ENCODE measurements at regions not wholly inside any gene's neighbourhood (a gene's known extent, or its start where the extent isn't known, plus 50 kb on each side); places are given as distances from the start of the nearest gene placed in this dataset.
A peak's percentile ranks its signal among the peaks of the same experiment; 100 is the strongest.

GRCh38 chr6:140623498-140623897 is 1249.0 kb upstream of the CITED2 start:
- DNase-seq, result no peak

- no peak for DNase-seq
These were observed 1246.0 kb upstream of the CITED2 start for GRCh38 chr6:140620496-140620895.

GRCh38 chr6:140609956-140610355 is 1235.5 kb upstream of the CITED2 start:
- no peak for DNase-seq

- no peak for DNase-seq
These were observed 1234.9 kb upstream of the CITED2 start for GRCh38 chr6:140609321-140609720.

GRCh38 chr6:140604786-140605185 is 1230.3 kb upstream of the CITED2 start:
- DNase-seq, result no peak

GRCh38 chr6:140602431-140603248 is 1228.2 kb upstream of the CITED2 start:
- no peak for DNase-seq

GRCh38 chr6:140601021-140601808 is 1226.8 kb upstream of the CITED2 start:
- no peak for DNase-seq

- no peak for DNase-seq
These were observed 1225.5 kb upstream of the CITED2 start for GRCh38 chr6:140599916-140600315.

GRCh38 chr6:140597181-140597580 is 1222.7 kb upstream of the CITED2 start:
- DNase-seq, result no peak

GRCh38 chr6:140594806-140595128 is 1220.3 kb upstream of the CITED2 start:
- DNase-seq, result no peak

- no peak for DNase-seq
These were observed 1218.4 kb upstream of the CITED2 start for GRCh38 chr6:140592877-140593276.

- no peak for DNase-seq
These were observed 1216.2 kb upstream of the CITED2 start for GRCh38 chr6:140590641-140591040.

- peak; percentile 60 for DNase-seq
These were observed 1212.1 kb upstream of the CITED2 start for GRCh38 chr6:140586426-140587061.

- DNase-seq, result no peak
These were observed 1207.2 kb upstream of the CITED2 start for GRCh38 chr6:140581601-140582000.

- no peak for DNase-seq
These were observed 1205.5 kb upstream of the CITED2 start for GRCh38 chr6:140579918-140580317.

GRCh38 chr6:140576004-140576555 is 1201.6 kb upstream of the CITED2 start:
- no peak for DNase-seq

- DNase-seq, result no peak
These were observed 1198.4 kb upstream of the CITED2 start for GRCh38 chr6:140572867-140573266.

- no peak for DNase-seq
These were observed 1197.7 kb upstream of the CITED2 start for GRCh38 chr6:140572129-140572528.

- DNase-seq, result no peak
These were observed 1196.7 kb upstream of the CITED2 start for GRCh38 chr6:140571145-140571544.

GRCh38 chr6:140567466-140567865 is 1193.0 kb upstream of the CITED2 start:
- no peak for DNase-seq

GRCh38 chr6:140566781-140567277 is 1192.4 kb upstream of the CITED2 start:
- peak; percentile 18 for DNase-seq

- DNase-seq, result no peak
These were observed 1189.3 kb upstream of the CITED2 start for GRCh38 chr6:140563728-140564127.

GRCh38 chr6:140561701-140562100 is 1187.3 kb upstream of the CITED2 start:
- DNase-seq, result no peak

Measured in NCI-H510A treated with DMSO at 0.1 percent for 48 hours (cell line).